ENCODE measurements at regions not wholly inside any gene's neighbourhood (a gene's known extent, or its start where the extent isn't known, plus 50 kb on each side); places are given as distances from the start of the nearest gene placed in this dataset.

- no peak for TF ChIP-seq CTCF (IDR thresholded peaks at IDR 0.05)
- no peak for TF ChIP-seq POLR2A (IDR thresholded peaks at IDR 0.05)
Observed at GRCh38 chr19:29445246-29445645, 80.5 kb upstream of the VSTM2B start.

Data from Peyer's patch (tissue), 4 donors.